T-helper 2 cell treated with Interferon-gamma antibody and Interleukin-4, amounts not matched to agents 5 μg/mL and 100 μg/mL, for 36 hours (primary cell): ENCODE measurements at regions not wholly inside any gene's neighbourhood (a gene's known extent, or its start where the extent isn't known, plus 50 kb on each side); places are given as distances from the start of the nearest gene placed in this dataset.

Experiments used
- DNase-seq: peaks from one replicate; pipeline ENCODE4 v3.0.0; 2021; ENCODE audit warnings: low spot score
- H3K27ac Mint-ChIP-seq: one replicate; pipeline ENCODE4 v1.8.0; 2021; ENCODE audit warnings: mild to moderate bottlenecking, mixed read lengths
- H3K27me3 Mint-ChIP-seq: one replicate; pipeline ENCODE4 v1.8.0; 2021; ENCODE audit warnings: low read depth, mixed read lengths
- H3K36me3 Mint-ChIP-seq: one replicate; pipeline ENCODE4 v1.8.0; 2021; ENCODE audit warnings: low read depth, mixed read lengths
- H3K4me1 Mint-ChIP-seq: one replicate; pipeline ENCODE4 v1.8.0; 2021; ENCODE audit warnings: low read depth, mixed read lengths
- H3K4me3 Mint-ChIP-seq: one replicate; pipeline ENCODE4 v1.8.0; 2022; ENCODE audit warnings: mild to moderate bottlenecking, moderate library complexity, mixed read lengths
- H3K9me3 Mint-ChIP-seq: one replicate; pipeline ENCODE4 v1.8.0; 2021; ENCODE audit warnings: mixed read lengths

GRCh38 chr21:39110431-39110830, 72.8 kb downstream of the PSMG1 start:
- no peaks in the 10 kb centered on the region for H3K36me3 Mint-ChIP-seq
- no peak overlapping the region for H3K4me3 Mint-ChIP-seq
- H3K9me3 Mint-ChIP-seq, result no peaks in the 10 kb centered on the region
- no peaks in the 10 kb centered on the region for H3K4me1 Mint-ChIP-seq
- DNase-seq, result no peak
- H3K27ac Mint-ChIP-seq, result no peak overlapping the region
- H3K27me3 Mint-ChIP-seq, result peaks cover 16% of the 10 kb centered on the region

GRCh38 chr21:39109596-39110210, 73.5 kb downstream of the PSMG1 start:
- H3K4me3 Mint-ChIP-seq, result no peak overlapping the region
- H3K9me3 Mint-ChIP-seq, result no peaks in the 10 kb centered on the region
- H3K27ac Mint-ChIP-seq, result no peak overlapping the region
- peaks cover 16% of the 10 kb centered on the region for H3K27me3 Mint-ChIP-seq
- DNase-seq, result no peak
- no peaks in the 10 kb centered on the region for H3K4me1 Mint-ChIP-seq
- H3K36me3 Mint-ChIP-seq, result no peaks in the 10 kb centered on the region

- no peak for DNase-seq
- Mint-ChIP-seq H3K27ac (no peak overlapping the region), H3K27me3 (peaks cover 19% of the 10 kb centered on the region), H3K9me3 (no peaks in the 10 kb centered on the region), H3K4me3 (no peak overlapping the region), H3K36me3 (no peaks in the 10 kb centered on the region), H3K4me1 (no peaks in the 10 kb centered on the region)
These were observed 74.1 kb downstream of the PSMG1 start for GRCh38 chr21:39109163-39109530.

GRCh38 chr21:39108291-39109162, 74.7 kb downstream of the PSMG1 start:
- Mint-ChIP-seq H3K27ac (no peak overlapping the region), H3K4me1 (no peaks in the 10 kb centered on the region), H3K9me3 (no peaks in the 10 kb centered on the region), H3K4me3 (no peak overlapping the region), H3K36me3 (no peaks in the 10 kb centered on the region), H3K27me3 (peaks cover 23% of the 10 kb centered on the region)
- DNase-seq, result no peak

GRCh38 chr21:39107739-39108138, 75.5 kb downstream of the PSMG1 start:
- DNase-seq, result no peak
- no peaks in the 10 kb centered on the region for H3K9me3 Mint-ChIP-seq
- H3K36me3 Mint-ChIP-seq, result no peaks in the 10 kb centered on the region
- no peak overlapping the region for H3K27ac Mint-ChIP-seq
- H3K4me1 Mint-ChIP-seq, result no peaks in the 10 kb centered on the region
- peaks cover 21% of the 10 kb centered on the region for H3K27me3 Mint-ChIP-seq
- no peak overlapping the region for H3K4me3 Mint-ChIP-seq

- Mint-ChIP-seq H3K27me3 (peaks cover 23% of the 10 kb centered on the region), H3K27ac (no peak overlapping the region)
These were observed 76.3 kb downstream of the PSMG1 start for GRCh38 chr21:39106881-39107462.

GRCh38 chr21:39105836-39106235, 77.4 kb downstream of the PSMG1 start:
- Mint-ChIP-seq H3K4me1 (no peaks in the 10 kb centered on the region), H3K27me3 (peaks cover 29% of the 10 kb centered on the region), H3K9me3 (no peaks in the 10 kb centered on the region), H3K27ac (no peak overlapping the region), H3K4me3 (no peak overlapping the region), H3K36me3 (no peaks in the 10 kb centered on the region)
- no peak for DNase-seq

More at GRCh38 chr21:39106881-39107462, 76.3 kb downstream of the PSMG1 start:
- Mint-ChIP-seq H3K4me1 (no peaks in the 10 kb centered on the region), H3K9me3 (no peaks in the 10 kb centered on the region), H3K36me3 (no peaks in the 10 kb centered on the region), H3K4me3 (no peak overlapping the region)
- DNase-seq, result no peak

GRCh38 chr21:39105341-39105765, 77.9 kb downstream of the PSMG1 start:
- Mint-ChIP-seq H3K4me1 (no peaks in the 10 kb centered on the region), H3K27me3 (peaks cover 25% of the 10 kb centered on the region), H3K4me3 (no peak overlapping the region), H3K9me3 (no peaks in the 10 kb centered on the region), H3K27ac (no peak overlapping the region), H3K36me3 (no peaks in the 10 kb centered on the region)
- no peak for DNase-seq

GRCh38 chr21:39104911-39105310, 78.3 kb downstream of the PSMG1 start:
- no peaks in the 10 kb centered on the region for H3K9me3 Mint-ChIP-seq
- H3K4me3 Mint-ChIP-seq, result no peak overlapping the region
- no peaks in the 10 kb centered on the region for H3K36me3 Mint-ChIP-seq
- no peak for DNase-seq
- H3K27me3 Mint-ChIP-seq, result peaks cover 24% of the 10 kb centered on the region
- no peaks in the 10 kb centered on the region for H3K4me1 Mint-ChIP-seq
- H3K27ac Mint-ChIP-seq, result no peak overlapping the region

- Mint-ChIP-seq H3K9me3 (no peaks in the 10 kb centered on the region), H3K36me3 (no peaks in the 10 kb centered on the region), H3K27ac (no peak overlapping the region), H3K4me3 (no peak overlapping the region), H3K4me1 (no peaks in the 10 kb centered on the region), H3K27me3 (peaks cover 28% of the 10 kb centered on the region)
- DNase-seq, result no peak
These were observed 79.6 kb downstream of the PSMG1 start for GRCh38 chr21:39103689-39104088.

- no peaks in the 10 kb centered on the region for H3K9me3 Mint-ChIP-seq
- H3K27me3 Mint-ChIP-seq, result peaks cover 28% of the 10 kb centered on the region
- no peaks in the 10 kb centered on the region for H3K36me3 Mint-ChIP-seq
- H3K27ac Mint-ChIP-seq, result no peak overlapping the region
- H3K4me1 Mint-ChIP-seq, result no peaks in the 10 kb centered on the region
- DNase-seq, result no peak
- H3K4me3 Mint-ChIP-seq, result no peak overlapping the region
These were observed 83.4 kb downstream of the PSMG1 start for GRCh38 chr21:39099859-39100258.

- Mint-ChIP-seq H3K27ac (no peak overlapping the region), H3K9me3 (no peaks in the 10 kb centered on the region), H3K36me3 (no peaks in the 10 kb centered on the region), H3K27me3 (peaks cover 23% of the 10 kb centered on the region), H3K4me1 (peaks cover 9% of the 10 kb centered on the region), H3K4me3 (no peak overlapping the region)
- no peak for DNase-seq
These were observed 84.5 kb downstream of the PSMG1 start for GRCh38 chr21:39098696-39099200.

- no peak overlapping the region for H3K4me3 Mint-ChIP-seq
- no peaks in the 10 kb centered on the region for H3K36me3 Mint-ChIP-seq
- no peak overlapping the region for H3K27ac Mint-ChIP-seq
- peaks cover 16% of the 10 kb centered on the region for H3K27me3 Mint-ChIP-seq
- H3K4me1 Mint-ChIP-seq, result peaks cover 9% of the 10 kb centered on the region
- DNase-seq, result no peak
- no peaks in the 10 kb centered on the region for H3K9me3 Mint-ChIP-seq
These were observed 85.3 kb downstream of the PSMG1 start for GRCh38 chr21:39097981-39098380.

- Mint-ChIP-seq H3K27me3 (peaks cover 11% of the 10 kb centered on the region), H3K9me3 (no peaks in the 10 kb centered on the region), H3K27ac (no peak overlapping the region), H3K4me3 (no peak overlapping the region), H3K36me3 (no peaks in the 10 kb centered on the region), H3K4me1 (peaks cover 9% of the 10 kb centered on the region)
- no peak for DNase-seq
These were observed 85.9 kb downstream of the PSMG1 start for GRCh38 chr21:39097335-39097861.
